ENCODE measurements at regions not wholly inside any gene's neighbourhood (a gene's known extent, or its start where the extent isn't known, plus 50 kb on each side); places are given as distances from the start of the nearest gene placed in this dataset.

GRCh38 chr10:2439983-2440382 lies 627.4 kb upstream of the PFKP start:
- DNase-seq (ENCODE audit: low spot score) = no peak

- DNase-seq (ENCODE audit: low spot score) = no peak
These were observed 628.3 kb upstream of the PFKP start for GRCh38 chr10:2439000-2439399.

- no peak for DNase-seq (ENCODE audit: low spot score)
These were observed 629.0 kb upstream of the PFKP start for GRCh38 chr10:2438248-2438939.

GRCh38 chr10:2436933-2437332 lies 630.4 kb upstream of the PFKP start:
- DNase-seq (ENCODE audit: low spot score) = no peak

GRCh38 chr10:2431961-2432360 lies 635.4 kb upstream of the PFKP start:
- no peak for DNase-seq (ENCODE audit: low spot score)

GRCh38 chr10:2427412-2427811 lies 639.9 kb upstream of the PFKP start:
- DNase-seq (ENCODE audit: low spot score) = no peak

GRCh38 chr10:2425320-2425719 lies 642.0 kb upstream of the PFKP start:
- DNase-seq (ENCODE audit: low spot score) = no peak

- DNase-seq (ENCODE audit: low spot score) = no peak
These were observed 652.8 kb upstream of the PFKP start for GRCh38 chr10:2414562-2414961.

GRCh38 chr10:2414039-2414438 lies 653.3 kb upstream of the PFKP start:
- DNase-seq (ENCODE audit: low spot score) = no peak

GRCh38 chr10:2410049-2410448 lies 657.3 kb upstream of the PFKP start:
- DNase-seq (ENCODE audit: low spot score) = no peak

- DNase-seq (ENCODE audit: low spot score) = no peak
These were observed 664.1 kb upstream of the ADARB2 start for GRCh38 chr10:2401459-2401858.

GRCh38 chr10:2399482-2399881 lies 662.2 kb upstream of the ADARB2 start:
- no peak for DNase-seq (ENCODE audit: low spot score)

- no peak for DNase-seq (ENCODE audit: low spot score)
These were observed 655.0 kb upstream of the ADARB2 start for GRCh38 chr10:2392145-2392812.

- no peak for DNase-seq (ENCODE audit: low spot score)
These were observed 650.3 kb upstream of the ADARB2 start for GRCh38 chr10:2387672-2388071.

GRCh38 chr10:2387261-2387660 lies 649.9 kb upstream of the ADARB2 start:
- DNase-seq (ENCODE audit: low spot score) = no peak

GRCh38 chr10:2380218-2380617 lies 642.9 kb upstream of the ADARB2 start:
- DNase-seq (ENCODE audit: low spot score) = no peak

- no peak for DNase-seq (ENCODE audit: low spot score)
These were observed 629.8 kb upstream of the ADARB2 start for GRCh38 chr10:2367083-2367482.

- no peak for DNase-seq (ENCODE audit: low spot score)
These were observed 629.1 kb upstream of the ADARB2 start for GRCh38 chr10:2366264-2366931.

GRCh38 chr10:2362331-2362730 lies 625.0 kb upstream of the ADARB2 start:
- no peak for DNase-seq (ENCODE audit: low spot score)

- no peak for DNase-seq (ENCODE audit: low spot score)
These were observed 621.3 kb upstream of the ADARB2 start for GRCh38 chr10:2358586-2358985.

GRCh38 chr10:2356670-2357069 lies 619.3 kb upstream of the ADARB2 start:
- no peak for DNase-seq (ENCODE audit: low spot score)

- DNase-seq (ENCODE audit: low spot score) = no peak
These were observed 614.2 kb upstream of the ADARB2 start for GRCh38 chr10:2351566-2351965.

GRCh38 chr10:2342206-2342605 lies 604.9 kb upstream of the ADARB2 start:
- no peak for DNase-seq (ENCODE audit: low spot score)
